Cardiac fibroblast (primary cell): ENCODE measurements at regions not wholly inside any gene's neighbourhood (a gene's known extent, or its start where the extent isn't known, plus 50 kb on each side); places are given as distances from the start of the nearest gene placed in this dataset.

ENCODE experiments used
- DNase-seq, 2 donors: peaks; one replicate each; pipeline versions ENCODE4 v3.0.0 to v3.0.0-alpha.2; 2010; ENCODE audit warnings: low read depth in 2 of 2
- H3K4me3 ChIP-seq, 2 donors: replicated peaks in 1 of 2; 1 replicate in 1 of 2; 2 replicates in 1 of 2; pipeline ENCODE4 v1.5.1; 2011; ENCODE audit warnings: low read depth in 2 of 2, low read length in 2 of 2, mild to moderate bottlenecking in 2 of 2, moderate library complexity in 1 of 2
- TF ChIP-seq, protein P1 (sequence below): IDR thresholded peaks from one replicate; pipeline ENCODE4 v1.5.1; 2011; ENCODE audit warnings: low read depth, mild to moderate bottlenecking, low read length, inconsistent platforms

DNA sequence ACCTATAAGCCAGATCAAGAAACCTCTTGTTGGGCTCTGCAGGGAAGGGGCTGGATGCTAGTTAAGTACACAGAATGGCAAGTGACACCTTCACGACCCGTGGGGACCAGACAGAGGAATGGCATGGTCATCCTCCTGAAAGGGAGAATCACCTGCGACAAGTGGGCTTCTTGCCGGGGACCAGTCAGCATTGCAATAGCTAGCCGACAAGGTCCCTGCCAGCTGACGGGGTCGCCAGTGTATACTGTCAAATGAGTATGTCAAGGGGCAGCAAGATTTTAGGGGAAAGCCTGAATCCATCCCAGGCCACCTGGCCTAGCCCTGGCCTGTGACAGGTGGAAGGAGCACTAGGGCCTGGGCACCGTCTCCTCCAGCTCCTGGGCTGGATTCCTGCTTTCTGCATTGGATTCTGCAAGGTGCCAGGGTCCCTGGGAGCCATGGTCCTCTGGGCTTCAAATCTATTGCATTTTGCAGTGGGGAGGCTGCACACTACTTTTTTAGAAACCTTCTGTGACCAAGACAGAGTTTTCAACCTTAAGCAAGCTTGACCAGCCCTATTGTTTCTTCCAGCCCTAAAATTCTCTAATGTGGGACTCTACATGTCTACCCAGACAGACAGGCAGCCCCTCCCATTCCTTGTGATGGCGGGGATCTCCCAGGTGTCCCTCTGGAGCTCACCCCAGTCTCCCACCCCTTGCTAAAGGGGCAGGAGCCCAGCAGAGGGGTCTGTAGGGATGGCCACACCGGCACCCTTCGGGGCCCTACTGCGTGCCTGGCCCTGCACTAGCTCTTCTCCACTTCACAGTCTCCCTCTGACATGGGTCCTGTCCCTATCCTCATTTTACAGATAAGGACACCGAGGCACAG, 178.5 kb downstream of the GLI2 start:
- no peak overlapping the region for H3K4me3 ChIP-seq
- no peak for DNase-seq
- TF ChIP-seq, protein P1, sequence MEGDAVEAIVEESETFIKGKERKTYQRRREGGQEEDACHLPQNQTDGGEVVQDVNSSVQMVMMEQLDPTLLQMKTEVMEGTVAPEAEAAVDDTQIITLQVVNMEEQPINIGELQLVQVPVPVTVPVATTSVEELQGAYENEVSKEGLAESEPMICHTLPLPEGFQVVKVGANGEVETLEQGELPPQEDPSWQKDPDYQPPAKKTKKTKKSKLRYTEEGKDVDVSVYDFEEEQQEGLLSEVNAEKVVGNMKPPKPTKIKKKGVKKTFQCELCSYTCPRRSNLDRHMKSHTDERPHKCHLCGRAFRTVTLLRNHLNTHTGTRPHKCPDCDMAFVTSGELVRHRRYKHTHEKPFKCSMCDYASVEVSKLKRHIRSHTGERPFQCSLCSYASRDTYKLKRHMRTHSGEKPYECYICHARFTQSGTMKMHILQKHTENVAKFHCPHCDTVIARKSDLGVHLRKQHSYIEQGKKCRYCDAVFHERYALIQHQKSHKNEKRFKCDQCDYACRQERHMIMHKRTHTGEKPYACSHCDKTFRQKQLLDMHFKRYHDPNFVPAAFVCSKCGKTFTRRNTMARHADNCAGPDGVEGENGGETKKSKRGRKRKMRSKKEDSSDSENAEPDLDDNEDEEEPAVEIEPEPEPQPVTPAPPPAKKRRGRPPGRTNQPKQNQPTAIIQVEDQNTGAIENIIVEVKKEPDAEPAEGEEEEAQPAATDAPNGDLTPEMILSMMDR, result no peak

DNA sequence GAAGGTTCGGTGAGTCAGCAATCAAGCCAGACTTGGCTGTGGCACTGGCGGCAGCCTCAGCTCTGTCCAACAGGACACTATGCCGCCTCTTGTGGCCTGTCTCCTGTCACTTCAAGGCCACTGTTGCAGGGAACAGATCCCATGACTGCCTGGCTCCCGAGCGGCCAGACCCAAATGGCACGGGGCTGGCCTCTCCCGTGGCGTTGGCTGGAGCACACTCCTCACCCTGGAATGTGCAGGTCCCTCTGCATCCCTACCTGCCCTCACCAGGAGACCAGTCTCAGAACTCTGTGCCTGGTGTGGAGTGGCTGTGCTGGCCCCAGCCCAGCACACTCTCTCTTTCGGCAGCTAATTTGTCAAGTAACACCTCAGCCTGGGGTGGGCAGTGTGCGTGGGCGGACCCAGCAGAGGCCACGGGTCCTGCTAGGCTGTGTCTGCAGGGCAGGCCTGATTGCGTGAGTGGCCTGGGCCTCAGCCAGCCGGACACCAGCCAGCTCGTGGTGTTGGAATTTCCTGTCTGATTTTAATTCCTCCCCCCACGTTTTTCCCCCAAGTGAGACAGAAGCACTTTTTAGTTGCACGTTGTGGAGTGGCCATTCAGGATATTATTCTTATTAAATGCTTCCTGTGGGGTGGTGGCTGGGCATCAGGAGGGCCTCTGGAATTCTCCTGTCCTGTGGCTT, 179.3 kb downstream of the GLI2 start:
- TF ChIP-seq, protein P1, result no peak
- H3K4me3 ChIP-seq, result no peak overlapping the region
- peak; percentile 92 to 96 for DNase-seq

DNA sequence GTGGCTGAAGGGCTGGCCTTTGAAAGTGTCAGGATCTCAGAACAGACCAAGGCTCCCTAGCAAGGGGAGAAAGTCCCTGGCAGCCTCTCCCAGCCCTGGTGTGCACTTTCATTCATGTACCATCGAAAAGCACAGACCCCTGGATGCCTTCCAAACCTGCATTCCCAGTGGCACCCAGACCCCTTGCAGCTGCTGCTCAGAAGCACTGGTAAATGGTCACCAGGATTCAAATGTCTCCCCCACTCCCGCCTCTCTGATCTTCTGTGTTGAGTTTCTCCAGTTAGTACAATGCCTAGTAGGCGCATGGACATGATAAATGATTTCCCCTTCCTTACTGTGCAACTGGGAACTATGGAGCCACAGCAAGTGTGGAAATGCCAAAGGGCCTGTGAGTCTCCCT, 180.0 kb downstream of the GLI2 start:
- DNase-seq, result peak in 1 of 2 donors; percentile 57

GRCh38 chr2:120916446-120916845, 180.8 kb downstream of the GLI2 start:
- TF ChIP-seq, protein P1, result no peak
- DNase-seq, result no peak
- no peak overlapping the region for H3K4me3 ChIP-seq

More for the DNA sequence above, 180.0 kb downstream of the GLI2 start:
- no peak overlapping the region for H3K4me3 ChIP-seq
- TF ChIP-seq, protein P1, result no peak

- DNase-seq, result no peak
- TF ChIP-seq, protein P1, result no peak
- no peak overlapping the region for H3K4me3 ChIP-seq
Observed at GRCh38 chr2:120917886-120918285, 182.2 kb downstream of the GLI2 start.

DNA sequence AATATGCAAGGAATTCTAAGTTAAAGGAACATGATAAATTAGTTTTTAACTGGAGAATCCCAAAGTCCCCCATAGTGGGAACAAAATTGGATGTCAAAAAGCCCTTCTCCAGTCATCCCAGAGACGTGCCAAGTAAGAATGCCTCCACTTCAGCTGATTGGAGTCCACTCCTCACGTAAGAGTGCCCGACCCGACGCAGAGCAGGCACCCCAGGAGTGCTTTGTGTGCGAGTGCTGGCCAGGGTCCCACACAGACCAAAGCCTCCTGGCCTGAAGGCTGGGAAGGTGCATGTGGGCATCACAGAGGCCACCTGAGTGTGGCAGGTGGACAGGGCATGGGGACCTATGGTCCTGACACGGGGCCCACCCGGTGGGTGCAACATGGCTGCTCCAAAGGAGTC, 183.5 kb downstream of the GLI2 start:
- DNase-seq, result no peak
- no peak overlapping the region for H3K4me3 ChIP-seq
- TF ChIP-seq, protein P1, result no peak
